ENCODE measurements at regions not wholly inside any gene's neighbourhood (a gene's known extent, or its start where the extent isn't known, plus 50 kb on each side); places are given as distances from the start of the nearest gene placed in this dataset.

DNA sequence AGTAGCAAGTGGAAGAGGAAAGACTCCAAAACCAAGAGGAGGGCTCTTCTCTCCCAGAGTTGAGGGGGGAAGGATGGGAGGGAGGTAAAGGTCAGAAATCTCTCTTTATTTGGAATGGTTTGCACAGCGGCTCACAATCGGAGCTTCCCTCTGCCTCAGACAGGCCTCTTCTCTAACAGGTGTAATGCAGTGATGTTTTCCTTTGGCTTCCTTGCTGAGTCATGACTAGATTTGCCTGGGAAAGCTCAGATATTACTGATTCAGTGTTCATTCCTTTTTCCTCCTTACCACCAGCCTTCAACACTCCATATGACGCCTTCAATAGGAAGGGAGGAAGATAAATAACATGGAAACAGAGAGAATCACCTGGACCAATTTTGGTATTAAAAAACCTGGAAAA is 136.6 kb downstream of the RNF152 start:
- DNase-seq, result no peak

DNA sequence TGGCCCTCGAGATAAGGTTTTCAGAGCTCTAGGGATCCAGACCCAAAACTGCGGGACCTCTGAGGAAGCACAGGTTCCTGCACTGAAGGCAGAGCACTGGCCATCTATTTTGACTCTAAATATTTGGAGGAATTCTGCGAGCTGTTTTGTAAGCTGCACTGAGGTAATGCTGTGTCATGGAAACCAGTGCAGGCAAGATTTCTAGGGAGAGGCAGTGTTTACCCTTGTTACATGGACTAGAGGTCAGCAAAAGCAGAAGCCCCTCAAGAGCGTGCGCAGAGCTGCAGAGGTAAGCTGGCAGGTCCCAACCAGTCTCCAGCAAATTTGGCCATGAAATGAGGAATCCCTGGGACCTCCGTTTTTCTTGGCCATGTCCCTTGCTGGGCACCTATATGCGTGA is 137.3 kb downstream of the RNF152 start:
- DNase-seq, result no peak

DNA sequence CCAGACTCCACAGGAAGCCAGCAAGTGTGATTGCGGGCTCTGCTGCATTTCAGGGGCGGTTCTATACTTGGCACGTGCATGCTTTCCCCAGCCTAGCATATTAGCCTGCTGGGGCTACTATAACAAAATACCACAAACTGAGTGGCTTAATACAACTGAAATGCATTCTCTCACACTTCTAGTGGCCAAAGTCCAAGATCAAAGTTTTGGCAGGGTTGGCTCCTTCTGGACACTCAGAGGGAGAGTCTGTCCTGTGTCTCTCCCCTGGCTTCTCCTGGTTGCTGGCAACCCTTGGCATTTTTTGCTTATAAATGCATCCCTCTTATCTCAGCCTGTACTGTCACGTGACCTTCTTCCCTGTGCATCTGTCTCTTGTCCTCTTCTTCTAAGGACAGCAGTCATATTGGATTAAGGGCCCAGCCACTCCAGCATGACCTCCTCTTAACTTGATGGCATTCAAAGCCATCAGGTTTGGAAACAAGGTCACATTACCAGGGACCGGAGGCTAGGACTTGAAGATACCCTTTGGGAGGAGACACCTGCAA is 138.7 kb downstream of the RNF152 start:
- no peak for DNase-seq

DNA sequence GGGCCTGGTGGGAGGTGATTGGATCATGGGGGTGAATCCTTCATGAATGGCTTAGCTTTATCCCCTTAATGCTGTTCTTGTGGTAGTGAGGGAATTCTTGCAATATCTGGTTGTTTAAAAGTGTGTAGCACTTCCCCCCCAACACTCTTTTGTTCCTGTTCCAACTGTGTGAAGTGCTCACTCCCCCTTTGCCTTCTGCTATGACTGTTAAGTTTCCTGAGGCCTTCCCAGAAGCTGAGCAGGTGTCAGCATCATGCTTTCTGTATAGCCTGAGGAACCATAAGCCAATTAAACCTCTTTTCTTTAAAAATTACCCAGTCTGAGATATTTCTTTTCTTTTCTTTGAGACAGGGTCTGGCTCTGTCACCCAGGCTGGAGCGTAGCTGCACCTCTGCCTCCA is 139.4 kb downstream of the RNF152 start:
- no peak for DNase-seq

DNA sequence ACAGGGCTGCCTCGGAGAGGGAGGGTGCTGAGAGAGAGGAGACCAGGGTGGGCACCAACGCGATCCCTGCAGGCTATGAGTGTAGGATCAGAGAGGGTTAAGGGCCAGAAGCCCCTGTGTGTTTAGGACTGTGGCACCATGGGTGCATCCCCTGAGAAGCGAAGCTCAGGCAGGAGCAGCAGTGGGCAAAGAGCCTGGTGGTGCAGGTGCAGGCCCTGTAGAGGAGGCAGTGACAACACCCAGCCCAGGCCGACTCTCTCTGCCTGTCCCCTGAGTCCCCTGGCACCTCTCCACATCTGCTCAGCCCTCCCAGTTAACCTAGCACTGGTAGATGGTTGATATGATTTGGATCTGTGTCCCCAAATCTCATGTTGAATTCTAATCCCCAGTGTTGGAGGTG is 139.8 kb downstream of the RNF152 start:
- DNase-seq, result no peak

DNA sequence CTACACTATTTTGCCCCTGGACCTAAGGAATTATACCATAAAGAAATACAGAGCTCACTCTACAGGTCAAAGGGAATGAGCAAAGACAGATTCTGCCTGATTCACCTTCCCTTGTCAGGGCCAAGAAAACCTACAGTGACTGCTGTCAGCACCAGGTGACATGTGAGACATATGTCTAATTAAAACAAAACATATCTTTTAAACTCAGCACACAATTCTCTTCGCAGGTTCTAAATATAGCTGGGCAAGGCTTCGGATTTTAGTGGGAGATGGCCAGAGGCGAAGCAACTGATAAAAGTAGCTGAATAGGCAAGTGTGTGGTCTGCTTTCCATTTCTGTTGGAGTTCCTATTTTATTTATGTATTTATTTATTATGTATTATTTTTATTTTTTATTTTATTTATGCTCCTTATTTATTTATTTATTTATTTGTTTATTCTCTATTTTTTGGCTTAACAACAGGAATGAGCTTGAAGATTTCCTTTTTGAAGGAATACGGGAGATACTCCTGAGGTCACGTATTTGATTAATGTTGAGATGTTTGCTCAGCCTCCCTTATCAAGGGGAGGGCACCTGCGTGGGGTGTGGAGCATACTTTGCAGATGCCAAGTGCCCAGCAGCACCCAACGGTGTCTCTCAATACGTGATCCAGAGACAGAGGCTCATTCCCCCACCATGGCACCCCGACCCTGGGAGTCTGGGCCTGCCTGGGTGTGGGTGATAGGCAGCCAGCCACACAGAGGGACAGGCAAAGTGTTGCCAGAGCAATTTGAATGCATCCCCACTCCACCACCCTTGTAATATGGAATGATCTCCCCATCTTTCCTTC is 141.8 kb downstream of the RNF152 start:
- no peak for DNase-seq

DNA sequence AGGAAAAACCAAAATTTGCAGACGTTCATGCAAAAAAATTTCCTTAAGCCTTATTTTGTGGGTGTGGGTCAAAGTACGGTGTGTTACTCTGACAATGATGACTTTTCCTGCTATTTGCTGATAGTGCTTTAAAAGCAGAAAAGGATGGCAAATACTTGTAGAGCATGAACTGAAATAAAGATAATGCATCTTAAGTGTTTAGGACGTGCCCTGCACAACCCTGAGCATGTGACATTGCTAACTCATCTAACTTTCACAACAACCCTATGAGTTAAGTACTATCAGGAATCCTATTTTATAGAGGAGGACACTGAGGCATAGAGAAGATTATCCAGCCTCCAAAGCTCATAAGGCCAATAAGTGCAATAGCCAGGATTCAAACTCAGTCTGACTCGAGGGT is 143.3 kb downstream of the RNF152 start:
- no peak for DNase-seq

DNA sequence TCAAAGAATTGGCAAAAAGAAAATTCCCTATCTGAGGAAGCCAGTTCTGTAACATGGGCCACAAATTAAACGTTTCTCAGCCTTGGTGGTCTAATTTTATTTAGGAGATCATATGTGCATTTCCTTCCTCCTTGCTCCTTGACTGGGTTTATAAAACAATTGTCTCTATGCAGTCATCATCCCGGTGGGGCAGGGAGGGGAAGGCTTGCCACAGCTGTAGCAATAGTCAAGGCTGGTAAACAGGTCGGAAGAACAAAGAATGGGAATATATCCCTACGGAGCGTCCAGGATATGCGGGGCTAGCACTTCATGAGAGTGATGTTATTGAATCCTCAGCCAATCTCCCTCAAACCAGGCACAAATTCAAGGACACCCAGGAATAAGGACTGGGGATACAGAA is 143.8 kb downstream of the RNF152 start:
- DNase-seq, result no peak

DNA sequence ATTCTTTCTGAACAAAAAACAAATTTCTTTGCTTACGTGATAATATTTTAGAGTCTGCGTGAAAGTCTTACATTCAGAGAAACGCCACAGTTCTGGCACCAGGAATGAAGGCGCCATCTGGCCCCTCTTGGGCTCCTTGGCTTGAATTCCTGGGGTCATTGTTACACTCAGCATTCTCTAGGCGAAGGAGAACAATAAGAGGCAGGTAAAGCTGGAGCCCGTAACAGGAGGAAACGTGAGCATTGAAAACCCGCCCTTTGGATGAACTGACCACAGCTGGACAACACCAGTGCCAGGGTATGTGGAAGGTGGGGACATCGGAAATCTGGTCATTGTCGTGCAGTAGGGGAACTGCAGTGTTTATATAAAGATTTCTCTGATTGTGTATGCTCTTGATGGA is 144.8 kb downstream of the RNF152 start:
- no peak for DNase-seq

DNA sequence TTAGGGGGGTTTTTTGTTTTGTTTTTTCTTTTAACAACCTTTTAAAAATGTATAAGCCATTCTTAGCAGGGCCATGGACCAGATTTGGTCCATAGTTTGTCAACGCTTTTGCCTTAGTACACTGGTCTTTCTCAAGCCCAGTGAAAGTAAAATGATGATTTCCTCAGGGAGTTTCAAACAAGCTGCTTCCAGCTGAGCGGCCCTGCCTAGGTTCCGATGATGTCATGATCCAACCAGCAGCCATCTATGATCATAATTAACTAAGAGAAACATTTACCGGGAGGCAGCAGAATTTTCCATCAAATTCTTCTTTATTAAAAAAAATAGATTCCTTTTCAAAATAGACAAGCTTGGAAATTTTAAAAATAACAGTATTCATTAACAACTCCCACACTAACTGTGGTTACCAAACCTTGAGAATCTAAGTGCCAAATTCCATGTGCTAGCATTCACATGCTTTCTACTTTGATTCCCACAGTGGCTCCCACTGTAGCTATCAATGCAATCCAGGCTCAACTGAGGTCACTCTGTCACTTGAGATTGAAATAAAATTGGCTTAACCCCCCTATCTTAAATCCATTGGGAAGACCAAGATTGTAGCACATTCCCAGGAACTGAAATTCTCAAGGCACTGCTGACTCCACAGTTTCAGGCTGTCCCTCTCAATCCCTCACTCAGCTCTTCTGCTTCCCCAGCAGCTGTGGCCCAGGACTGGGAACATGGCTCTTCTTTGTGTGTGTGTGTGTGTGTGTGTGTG is 148.9 kb downstream of the RNF152 start:
- no peak for DNase-seq

DNA sequence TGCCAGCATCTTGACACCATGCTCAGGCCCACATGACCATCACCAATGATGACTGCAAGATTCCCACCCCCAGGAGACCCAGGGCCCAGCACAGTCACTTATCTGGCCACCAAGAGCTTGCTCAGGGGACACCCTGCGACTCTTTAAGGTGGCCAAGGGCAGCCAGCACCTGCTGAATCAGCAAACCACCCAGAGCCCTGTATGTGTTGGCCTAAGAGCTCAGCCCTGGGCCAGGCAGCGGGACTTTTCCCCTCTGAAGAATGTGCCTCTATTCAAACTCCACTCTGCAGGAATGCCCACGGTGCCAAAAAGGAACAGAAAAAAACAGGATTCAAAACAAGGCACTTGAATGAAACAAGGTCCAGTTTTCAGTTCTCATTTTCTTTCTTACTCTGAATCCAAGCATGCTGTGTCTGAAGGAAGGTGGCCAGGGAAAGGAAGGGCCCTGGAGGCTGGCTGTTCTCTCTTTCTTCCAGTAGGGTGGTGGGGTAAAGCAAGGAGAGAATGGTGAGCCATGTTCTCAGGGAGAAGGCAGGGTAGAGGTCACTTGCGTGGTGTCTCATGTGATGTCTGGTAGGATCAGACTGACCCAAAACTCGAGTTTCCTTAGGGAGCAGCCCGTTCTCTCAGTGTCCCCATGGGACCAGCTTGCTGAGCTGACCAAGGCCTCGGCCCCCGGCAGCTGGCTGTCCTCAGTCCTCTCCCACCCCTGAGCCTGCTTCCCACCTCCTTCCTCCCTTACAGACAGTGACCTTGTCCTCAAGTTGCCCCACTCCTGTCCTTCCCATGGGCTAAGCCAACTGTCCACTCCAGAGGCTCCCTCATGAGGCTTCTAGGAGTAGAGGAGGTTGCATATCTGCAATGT is 150.0 kb downstream of the RNF152 start:
- DNase-seq, result peak; percentile 23

DNA sequence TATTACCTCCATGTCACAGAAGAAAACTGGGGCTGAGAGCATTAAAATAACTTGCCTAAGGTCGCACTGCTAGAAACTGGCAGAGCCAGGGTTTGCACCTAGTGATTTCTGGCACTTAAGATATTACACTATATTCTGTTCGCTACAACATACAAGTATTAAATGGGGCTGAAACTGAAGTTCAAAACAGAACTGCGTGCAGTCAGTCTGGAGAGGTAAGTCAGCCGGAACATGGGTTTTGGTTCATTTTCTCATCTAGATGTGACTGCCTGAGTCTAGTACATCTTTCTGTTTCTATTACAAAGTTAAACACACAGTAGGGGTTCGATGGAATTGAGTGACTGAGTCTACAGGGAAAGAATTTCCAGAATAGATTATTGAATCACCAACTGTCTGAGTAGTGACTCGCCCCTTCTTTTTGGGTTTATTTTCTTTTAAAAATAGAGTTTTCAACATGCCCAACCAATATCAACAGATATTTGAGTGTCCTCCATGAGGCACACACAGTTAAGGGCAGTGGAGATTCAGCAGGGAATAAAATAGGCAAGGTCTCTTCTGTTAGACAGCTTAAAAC is 150.8 kb downstream of the RNF152 start:
- no peak for DNase-seq

DNA sequence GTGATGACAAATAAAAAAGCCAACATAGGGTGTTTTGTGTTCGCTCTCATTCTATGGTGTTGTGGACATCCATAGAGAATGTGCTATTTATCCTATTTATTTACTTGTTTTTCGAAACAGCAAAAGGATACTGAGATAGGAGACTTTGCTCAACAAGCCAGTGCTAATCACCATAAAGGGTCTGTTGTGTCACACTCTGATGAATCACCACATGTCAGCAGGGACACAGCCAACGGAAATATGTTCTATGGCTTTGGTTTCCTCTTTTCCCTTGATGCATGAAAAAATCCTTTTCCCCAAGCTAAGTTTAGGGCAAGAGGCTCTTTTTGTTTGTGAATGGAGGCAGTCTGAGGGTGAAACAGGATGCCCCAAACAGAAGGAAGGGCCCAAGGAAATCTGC is 154.3 kb downstream of the RNF152 start:
- no peak for DNase-seq

DNA sequence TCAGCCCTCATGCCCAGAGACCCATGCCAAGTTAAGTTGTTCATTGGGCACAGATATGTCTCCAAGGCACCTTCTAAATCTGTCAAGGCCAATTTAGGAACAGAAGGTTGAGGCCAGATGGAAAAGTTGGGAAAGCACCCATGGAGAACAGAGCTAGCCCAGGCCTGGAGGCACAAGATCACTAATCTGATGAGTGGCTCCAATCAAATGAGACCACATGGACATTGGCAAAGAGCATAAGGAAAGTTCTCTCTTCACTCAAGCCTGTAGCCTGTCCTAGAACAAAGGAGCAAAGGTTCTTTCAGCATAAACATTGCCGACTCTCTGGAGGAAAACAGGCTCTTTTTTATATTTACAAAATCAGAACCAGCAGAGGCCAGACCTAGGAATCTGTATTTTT is 154.8 kb downstream of the RNF152 start:
- no peak for DNase-seq

DNA sequence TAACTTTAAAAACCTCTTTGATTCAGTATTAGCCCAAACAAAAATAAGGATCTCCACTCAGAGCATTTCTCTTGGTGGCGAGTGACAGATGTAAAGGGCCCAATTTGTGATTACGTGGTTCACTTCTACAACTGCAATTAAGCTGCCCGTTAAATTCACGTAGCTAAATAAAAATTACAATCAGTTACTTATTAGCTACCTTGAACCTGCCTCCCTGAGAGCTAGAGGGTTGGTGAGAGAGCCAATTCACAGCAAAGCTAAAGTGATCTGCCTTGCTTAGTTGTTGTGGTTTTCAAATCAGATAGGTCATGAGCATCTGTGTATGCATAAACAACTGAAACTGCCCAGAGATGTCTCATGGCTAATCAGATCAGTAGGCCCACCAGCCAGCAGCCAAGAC is 156.7 kb downstream of the RNF152 start:
- no peak for DNase-seq

DNA sequence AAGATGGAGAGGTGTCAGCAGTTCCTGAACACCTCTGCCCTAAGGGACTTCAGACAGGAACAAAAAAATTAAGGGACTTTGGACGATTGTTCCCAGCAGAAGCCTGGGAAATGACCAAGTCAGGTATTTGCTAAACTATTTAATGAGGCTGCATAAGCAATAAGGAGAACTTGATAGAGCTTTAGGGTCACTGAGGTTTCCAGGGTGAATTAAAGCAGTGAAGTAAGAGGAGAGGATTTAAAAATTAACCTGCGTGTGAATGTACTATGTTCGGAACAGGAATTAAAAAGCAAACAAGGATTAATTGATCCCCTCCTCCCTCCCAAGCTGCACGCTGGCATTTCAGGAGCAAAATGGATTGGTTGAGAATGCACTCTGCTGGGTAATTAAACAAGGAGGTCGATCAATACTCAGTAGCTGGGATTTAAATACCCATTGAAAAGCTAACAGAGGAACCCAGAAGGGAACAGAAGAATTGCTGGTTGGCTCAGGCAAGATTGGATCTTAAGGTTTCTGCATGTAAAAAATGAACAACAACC is 157.2 kb downstream of the RNF152 start:
- no peak for DNase-seq

DNA sequence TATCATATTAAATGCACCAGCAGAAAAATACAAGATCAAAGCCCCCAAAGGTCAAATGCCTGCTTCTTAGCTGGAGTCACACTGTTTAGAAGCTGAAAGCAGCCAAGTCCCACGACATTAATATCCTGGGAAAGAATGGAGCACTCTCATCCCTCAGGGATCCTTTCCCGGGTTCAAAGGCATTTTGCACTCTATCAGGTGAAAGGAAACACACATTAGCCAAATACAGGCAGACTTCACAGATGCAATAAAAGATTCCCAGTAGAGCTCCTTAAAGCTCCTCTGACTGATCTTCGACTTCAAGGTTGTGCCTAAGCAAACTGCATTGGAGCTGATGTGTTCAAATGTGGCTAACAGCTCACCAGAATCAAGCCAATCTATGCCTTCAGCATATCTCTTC is 158.4 kb downstream of the RNF152 start:
- no peak for DNase-seq

DNA sequence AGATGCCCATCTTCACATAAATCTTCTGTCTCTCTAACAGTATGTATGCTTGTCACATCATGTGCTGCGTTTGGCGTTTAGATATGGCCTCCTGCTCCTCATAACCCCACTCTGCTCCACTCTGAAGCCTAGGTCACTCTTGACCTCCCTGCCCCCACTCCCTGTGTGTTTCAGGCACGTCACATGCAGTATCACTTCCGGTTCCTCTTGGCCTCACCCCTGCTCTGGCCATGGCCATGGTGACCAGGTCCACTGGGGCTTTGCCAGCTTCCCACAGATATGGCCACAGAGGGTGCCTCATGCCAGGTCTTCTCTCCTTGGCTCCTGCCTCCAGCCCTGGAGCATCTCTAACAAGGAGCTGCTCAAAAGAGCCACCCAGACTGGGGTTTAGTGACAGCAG is 160.0 kb downstream of the RNF152 start:
- no peak for DNase-seq

DNA sequence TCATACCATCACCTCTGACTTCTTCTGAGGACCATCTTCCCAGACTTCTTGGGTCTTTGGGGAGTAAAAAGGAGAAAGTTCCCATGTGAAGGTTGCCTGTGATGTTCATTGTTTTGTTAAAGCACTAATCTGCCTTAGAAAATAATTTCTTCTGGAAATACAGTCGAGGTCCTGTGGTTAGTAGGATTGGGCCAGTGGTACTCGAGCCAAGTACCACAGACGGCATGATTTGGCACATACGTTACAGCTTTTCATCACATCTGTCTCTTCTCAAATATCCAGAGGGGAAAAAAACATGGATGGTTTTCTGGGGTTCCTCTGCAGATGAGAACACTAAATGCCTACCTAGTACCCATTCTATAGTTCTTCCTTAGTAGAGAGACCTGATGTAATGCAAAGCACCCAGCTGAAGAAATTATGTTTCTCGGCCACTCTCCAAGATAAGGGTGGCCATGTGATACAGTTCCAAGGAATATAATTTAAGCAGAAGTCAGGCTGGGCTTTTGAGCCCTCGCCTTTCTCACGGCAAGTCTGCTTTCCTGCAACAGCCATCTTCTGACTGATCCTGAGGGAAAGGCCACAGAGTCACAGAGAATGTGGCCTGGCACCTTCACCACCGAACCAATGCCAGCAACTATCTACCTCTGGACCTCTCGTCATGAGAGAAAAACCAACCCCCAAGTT is 161.0 kb downstream of the RNF152 start:
- no peak for DNase-seq

DNA sequence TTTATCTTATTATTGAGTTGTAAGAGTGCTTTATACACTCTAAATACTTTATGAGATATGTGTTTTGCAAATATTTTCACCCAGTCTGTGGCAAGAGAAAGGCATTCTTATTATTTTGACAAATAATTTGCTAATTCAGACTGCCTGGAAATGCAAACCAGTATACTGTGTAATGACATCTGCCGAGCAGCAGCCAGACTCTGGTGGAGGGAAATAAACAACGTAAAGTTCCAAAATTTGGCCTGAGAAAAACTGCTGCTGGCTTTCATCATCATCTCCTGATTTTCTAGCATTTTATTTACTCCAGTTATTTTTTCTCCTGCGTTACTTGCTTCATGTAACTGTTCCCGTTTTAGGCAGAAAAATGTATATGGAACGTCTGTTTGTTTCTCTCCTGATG is 161.6 kb downstream of the RNF152 start:
- DNase-seq, result no peak

DNA sequence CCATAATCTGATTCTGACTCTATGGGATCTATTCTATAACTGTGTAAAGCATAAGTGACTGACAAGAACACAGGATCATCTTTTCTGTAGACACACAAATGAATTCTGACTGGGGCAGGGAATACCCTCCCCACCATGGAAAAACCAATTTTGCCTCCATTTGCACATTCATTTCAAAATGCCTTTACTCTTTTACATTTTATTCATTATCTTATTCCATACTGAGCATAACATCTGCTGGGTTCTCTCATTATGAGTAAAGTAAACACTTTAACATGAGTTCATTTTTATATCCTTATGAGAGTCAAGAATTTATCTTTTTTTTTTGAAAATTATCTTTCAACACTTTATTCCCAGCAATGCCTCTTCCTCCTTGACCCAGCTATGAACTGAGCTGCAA is 163.5 kb downstream of the RNF152 start:
- no peak for DNase-seq
